HG03039 (cell line): ENCODE measurements at regions not wholly inside any gene's neighbourhood (a gene's known extent, or its start where the extent isn't known, plus 50 kb on each side); places are given as distances from the start of the nearest gene placed in this dataset.

ENCODE experiments used
- ATAC-seq: cut with Tn5 transposase; IDR thresholded peaks from one replicate; pipeline ENCODE4 v1.9.1; 2021; ENCODE audit warnings: mild to moderate bottlenecking, moderate library complexity; ENCODE audit not compliant: unreplicated experiment

- no peak for ATAC-seq
These were observed 175.6 kb downstream of the IRX2 start for GRCh38 chr5:2575871-2576270.

- no peak for ATAC-seq
These were observed 176.2 kb downstream of the IRX2 start for GRCh38 chr5:2575292-2575691.

GRCh38 chr5:2574155-2574554 is 177.3 kb downstream of the IRX2 start:
- ATAC-seq, result no peak

- ATAC-seq, result no peak
These were observed 180.9 kb downstream of the IRX2 start for GRCh38 chr5:2570586-2570985.

- no peak for ATAC-seq
These were observed 181.5 kb downstream of the IRX2 start for GRCh38 chr5:2569774-2570542.

GRCh38 chr5:2569176-2569575 is 182.3 kb downstream of the IRX2 start:
- no peak for ATAC-seq

- no peak for ATAC-seq
These were observed 185.2 kb downstream of the IRX2 start for GRCh38 chr5:2566284-2566683.

GRCh38 chr5:2565147-2565546 is 186.3 kb downstream of the IRX2 start:
- ATAC-seq, result no peak

GRCh38 chr5:2563046-2563445 is 188.4 kb downstream of the IRX2 start:
- ATAC-seq, result no peak

- ATAC-seq, result no peak
These were observed 189.4 kb downstream of the IRX2 start for GRCh38 chr5:2562036-2562435.

- no peak for ATAC-seq
These were observed 191.0 kb downstream of the IRX2 start for GRCh38 chr5:2560435-2560834.

GRCh38 chr5:2557435-2557834 is 194.0 kb downstream of the IRX2 start:
- no peak for ATAC-seq

- no peak for ATAC-seq
These were observed 195.0 kb downstream of the IRX2 start for GRCh38 chr5:2556375-2556966.

GRCh38 chr5:2553611-2554010 is 197.9 kb downstream of the IRX2 start:
- no peak for ATAC-seq

- no peak for ATAC-seq
These were observed 201.0 kb downstream of the IRX2 start for GRCh38 chr5:2550509-2550908.

GRCh38 chr5:2549900-2550299 is 201.6 kb downstream of the IRX2 start:
- no peak for ATAC-seq

GRCh38 chr5:2549354-2549753 is 202.1 kb downstream of the IRX2 start:
- no peak for ATAC-seq

GRCh38 chr5:2546938-2547337 is 204.5 kb downstream of the IRX2 start:
- ATAC-seq, result no peak

GRCh38 chr5:2544003-2544402 is 207.5 kb downstream of the IRX2 start:
- ATAC-seq, result no peak

GRCh38 chr5:2542821-2543220 is 208.7 kb downstream of the IRX2 start:
- ATAC-seq, result no peak

GRCh38 chr5:2542026-2542425 is 209.5 kb downstream of the IRX2 start:
- ATAC-seq, result no peak

GRCh38 chr5:2538169-2538568 is 213.3 kb downstream of the IRX2 start:
- ATAC-seq, result no peak
